ENCODE measurements at regions not wholly inside any gene's neighbourhood (a gene's known extent, or its start where the extent isn't known, plus 50 kb on each side); places are given as distances from the start of the nearest gene placed in this dataset.

DNA sequence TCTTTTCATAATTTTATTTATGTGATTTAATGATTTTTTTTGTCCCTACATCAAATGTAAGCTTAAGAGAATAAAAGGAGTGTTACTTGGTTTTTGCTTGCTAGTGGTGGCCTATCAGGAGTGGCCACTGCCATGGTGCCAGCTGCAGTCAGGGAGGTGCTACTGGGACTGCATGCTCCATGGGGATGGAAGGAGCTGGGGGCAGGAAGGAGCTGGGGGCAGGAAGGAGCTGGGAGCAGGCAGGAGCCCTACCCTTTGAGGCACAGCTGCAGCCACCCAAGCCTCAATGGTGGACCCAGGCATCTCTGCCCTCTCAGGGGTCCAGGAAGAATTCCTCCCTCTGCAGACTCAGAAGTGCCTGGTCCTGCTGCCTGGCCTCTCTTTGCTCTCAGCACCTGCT, 796.0 kb downstream of the SLC16A7 start:
- no peak for DNase-seq

DNA sequence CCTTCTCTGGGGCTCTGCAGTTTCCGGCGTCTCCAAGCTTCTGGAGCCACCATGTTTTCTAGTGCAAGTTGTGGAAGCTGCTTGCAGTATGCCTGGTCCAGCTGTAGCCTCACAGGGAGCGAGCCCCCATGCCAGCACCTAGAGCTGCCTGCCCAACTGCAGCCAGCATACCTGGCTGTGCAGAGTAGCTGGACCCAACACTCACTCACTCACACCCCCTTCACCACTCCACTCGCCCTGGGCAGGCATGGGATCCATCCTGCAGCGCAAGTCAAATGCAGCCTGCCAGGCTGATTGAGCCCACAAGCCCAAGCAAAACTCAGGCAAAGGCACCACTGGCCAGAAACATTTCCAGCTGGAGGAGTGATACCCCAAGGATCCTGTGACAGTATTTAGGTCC, 797.3 kb downstream of the SLC16A7 start:
- DNase-seq: no peak

GRCh38 chr12:60394665-60395064, 798.8 kb downstream of the SLC16A7 start:
- DNase-seq: no peak

GRCh38 chr12:60398547-60398946, 802.7 kb downstream of the SLC16A7 start:
- DNase-seq: no peak

GRCh38 chr12:60399064-60399463, 803.2 kb downstream of the SLC16A7 start:
- DNase-seq: no peak

DNA sequence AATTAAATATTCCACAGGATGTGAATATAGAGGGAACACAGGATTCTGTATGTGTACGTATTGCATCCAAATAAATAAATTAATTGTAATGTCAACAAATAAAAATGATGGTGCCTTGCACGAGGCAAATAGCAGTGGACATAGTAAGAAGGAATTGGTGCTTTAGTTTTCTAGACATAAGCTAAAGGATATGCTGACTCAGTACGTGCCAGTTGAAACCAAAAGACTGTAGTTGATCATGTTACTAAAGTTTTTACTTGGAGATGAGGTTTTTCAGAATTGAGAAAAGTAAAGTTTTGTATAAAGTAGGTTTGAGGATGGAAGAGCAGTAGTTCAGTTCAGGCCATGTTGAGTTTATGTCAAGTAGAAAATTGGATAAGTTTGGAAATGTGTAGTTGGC, 807.2 kb downstream of the SLC16A7 start:
- no peak for DNase-seq

GRCh38 chr12:60415351-60415750, 819.5 kb downstream of the SLC16A7 start:
- no peak for DNase-seq

DNA sequence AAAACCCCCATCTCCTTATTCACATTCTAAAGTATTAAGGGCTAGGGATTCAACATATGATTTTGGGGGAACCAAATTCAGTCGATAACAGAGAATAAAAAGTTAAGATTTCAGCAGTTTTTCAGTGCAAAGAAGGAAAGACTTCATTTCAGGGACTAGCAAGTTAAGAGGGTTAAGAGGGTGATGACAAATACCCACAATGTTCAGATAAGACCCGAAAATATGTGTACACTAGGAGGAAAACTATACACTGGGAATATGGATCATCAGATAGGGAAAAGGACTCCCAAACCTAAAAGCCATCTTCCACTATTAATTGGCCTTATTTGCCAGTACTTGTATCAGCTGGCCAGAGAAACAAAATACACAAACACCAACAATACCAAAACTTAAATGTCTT, 824.2 kb downstream of the SLC16A7 start:
- DNase-seq: no peak

GRCh38 chr12:60421741-60422140, 825.9 kb downstream of the SLC16A7 start:
- no peak for DNase-seq

DNA sequence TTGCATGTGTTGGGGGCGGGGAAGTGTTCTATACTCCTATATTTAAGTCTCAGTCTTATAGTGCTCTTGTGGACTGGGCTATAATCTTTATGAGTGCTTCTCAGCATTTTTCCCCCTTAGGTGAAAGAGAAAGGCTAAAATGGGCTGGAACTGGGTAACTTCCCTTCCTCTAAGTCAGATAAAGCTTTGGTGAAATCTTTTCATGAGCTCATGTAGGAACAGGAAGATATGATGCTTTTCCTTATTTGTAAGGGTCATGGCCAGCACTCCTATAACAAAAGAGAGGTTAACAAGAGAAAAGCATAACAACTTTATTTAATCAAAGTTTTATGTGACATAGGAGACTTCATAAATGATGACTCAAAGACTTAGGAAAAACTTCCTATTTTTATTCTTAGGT, 841.5 kb downstream of the SLC16A7 start:
- no peak for DNase-seq

DNA sequence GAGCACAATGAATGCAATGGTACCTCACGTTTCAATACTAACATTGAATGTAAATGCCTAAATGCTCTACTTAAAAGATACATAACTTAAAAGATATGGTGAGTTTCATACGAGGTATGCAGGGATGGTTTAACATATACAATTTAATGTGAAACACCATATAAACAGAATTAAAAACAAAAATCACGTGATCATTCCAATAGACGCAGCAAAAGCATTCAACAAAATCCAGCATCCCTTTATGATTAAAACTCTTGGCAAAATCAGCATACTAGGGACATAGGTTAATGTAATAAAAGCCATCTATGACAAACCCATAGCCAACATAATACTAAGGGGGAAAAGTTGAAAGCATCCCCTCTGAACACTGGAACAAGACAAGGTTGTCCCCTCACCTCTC, 845.7 kb downstream of the SLC16A7 start:
- no peak for DNase-seq

GRCh38 chr12:60451457-60451856, 855.6 kb downstream of the SLC16A7 start:
- no peak for DNase-seq

DNA sequence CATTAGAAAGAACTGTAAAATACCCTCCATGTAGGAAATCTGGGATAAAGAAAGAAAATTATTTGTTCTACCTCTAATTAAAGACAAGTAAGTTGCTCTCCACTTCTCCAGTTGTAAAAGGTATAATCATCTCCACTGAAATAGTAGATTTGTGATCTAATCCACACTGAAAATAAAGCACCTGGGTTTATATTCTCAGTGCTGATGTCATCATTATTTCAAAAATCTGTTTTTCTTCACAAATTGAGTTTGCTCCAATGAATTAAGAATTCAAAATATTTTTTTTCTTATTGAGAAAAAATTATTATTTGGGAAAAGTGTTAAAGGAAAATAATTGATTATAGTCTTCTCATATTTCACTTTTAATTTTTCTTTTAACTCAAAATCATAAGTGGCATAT, 869.2 kb downstream of the SLC16A7 start:
- DNase-seq: no peak

- no peak for DNase-seq
Observed at GRCh38 chr12:60468546-60468945, 872.7 kb downstream of the SLC16A7 start.

GRCh38 chr12:60475825-60476224, 880.0 kb downstream of the SLC16A7 start:
- DNase-seq: no peak

- DNase-seq: no peak
Observed at GRCh38 chr12:60487284-60487683, 891.5 kb downstream of the SLC16A7 start.

DNA sequence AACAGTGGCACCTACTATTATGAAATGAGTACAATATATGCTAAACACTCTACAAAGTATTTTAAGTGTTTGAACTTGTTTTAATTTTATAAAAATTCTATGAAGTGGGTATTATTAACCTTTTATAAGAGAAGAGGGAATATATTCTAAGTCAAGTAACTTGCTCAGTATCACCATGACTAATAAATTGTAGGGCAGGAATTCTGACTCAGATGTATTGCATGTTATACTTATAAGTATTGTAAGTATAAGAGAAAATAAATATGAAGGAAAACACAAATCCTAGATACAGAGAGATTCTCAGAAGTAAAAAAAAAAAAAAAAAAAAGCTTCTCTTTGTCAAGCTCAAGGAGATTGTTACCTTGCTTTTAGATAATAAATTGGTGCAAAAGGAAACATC, 893.2 kb downstream of the SLC16A7 start:
- no peak for DNase-seq

DNA sequence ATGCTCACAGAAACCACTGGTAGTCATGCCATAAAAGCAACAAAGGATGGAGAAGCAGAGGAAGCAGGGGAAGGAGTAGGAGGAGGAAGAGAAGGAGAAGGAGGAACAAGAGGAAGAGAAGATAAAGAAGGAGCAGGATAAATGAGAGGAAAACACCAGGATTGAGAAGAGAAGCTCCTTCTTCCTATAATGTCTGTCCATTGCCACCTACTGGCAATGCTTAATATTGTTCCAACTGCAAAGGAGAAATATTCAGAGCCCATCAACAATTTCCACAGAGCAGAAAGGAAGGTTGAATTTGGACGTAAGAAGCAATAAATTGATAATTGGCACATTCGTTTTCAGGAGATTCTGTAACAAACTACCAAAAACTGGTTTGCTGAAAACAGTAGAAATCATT, 898.4 kb downstream of the SLC16A7 start:
- DNase-seq: no peak

- no peak for DNase-seq
Observed at GRCh38 chr12:60498656-60499055, 902.8 kb downstream of the SLC16A7 start.

- DNase-seq: no peak
Observed at GRCh38 chr12:60501124-60501729, 905.4 kb downstream of the SLC16A7 start.

GRCh38 chr12:60522684-60523400, 927.0 kb downstream of the SLC16A7 start:
- DNase-seq: no peak

DNA sequence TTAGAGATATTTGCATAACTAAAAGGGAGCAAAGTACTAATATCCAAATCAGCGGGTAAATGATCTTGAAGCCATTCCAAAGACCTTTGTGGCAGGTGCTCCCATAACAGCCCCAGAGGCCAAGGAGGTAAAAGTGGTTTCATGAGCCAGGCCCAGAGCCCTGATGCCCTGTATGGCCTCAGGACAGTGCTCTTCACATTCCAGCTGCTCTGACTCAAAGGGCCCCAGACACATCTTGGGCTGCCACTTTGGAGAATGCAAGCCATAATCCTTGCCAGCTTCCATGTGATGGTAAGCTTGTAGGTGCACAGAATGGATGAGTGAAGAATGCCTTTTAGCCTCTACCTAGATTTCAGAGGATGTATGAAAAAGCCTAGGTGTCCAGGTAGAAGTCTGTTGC, 933.4 kb downstream of the SLC16A7 start:
- no peak for DNase-seq

DNA sequence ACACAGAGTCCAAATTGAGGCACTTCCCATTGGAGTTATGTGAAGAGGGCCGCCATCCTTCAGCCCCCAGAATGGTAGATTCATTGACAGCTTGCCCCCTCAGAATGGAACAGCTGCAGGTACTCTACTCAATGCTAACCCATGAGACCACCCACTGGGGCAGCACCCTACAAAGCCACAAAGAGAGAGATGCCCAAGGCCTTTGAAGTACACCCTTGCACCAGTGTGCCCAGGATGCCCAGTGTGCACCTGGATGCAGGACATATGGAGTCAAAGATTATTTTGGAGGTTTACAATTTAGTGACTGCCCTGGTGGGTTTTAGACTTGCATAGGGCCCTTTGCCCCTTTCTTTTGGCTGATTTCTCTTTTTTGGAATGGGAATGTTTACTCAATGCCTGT, 933.9 kb downstream of the SLC16A7 start:
- no peak for DNase-seq

DNA sequence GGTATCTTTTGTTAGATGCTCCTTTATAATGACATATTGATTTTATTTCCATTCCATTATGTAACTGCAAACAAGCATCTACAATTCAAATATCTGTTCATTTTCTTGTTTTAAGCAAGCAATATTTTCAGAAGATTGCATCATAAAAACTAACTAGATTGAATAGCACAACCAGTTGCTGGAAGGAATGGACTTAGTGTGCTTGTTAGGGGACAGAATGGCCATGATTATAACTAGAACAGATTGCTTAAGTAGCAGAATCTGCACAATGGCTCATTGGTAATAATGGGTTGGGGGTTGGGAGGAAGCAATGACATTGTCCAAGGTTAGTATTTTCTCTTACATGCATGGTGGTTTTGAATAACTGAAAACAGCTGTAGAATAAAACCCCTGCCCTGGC, 939.5 kb downstream of the SLC16A7 start:
- DNase-seq: no peak

DNA sequence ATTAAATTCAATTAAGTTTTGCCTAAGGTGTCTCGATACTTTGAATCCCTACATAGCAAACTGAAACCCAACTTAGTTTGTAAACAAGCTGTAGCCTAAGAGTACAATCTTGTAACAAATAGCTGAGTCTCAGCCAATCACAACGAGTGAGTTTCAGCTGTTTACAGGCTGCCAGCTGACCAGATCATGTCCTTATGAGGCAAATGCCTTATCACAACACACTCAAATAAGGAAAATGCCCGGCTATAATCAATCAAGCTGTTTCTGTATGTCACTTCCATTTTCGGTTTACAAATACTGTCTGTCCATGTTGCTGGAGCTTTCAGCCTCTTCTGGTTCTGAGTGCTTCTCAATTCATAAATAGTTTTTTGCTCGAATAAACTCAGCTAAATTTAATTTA, 943.8 kb downstream of the SLC16A7 start:
- DNase-seq: no peak

Measured in stimulated activated naive CD4-positive, alpha-beta T cell treated with Interleukin-2 at 50 U/mL for 16 hours (primary cell).